ENCODE measurements at regions not wholly inside any gene's neighbourhood (a gene's known extent, or its start where the extent isn't known, plus 50 kb on each side); places are given as distances from the start of the nearest gene placed in this dataset.

- no peak for DNase-seq (ENCODE audit: low read depth, low spot score)
- TF ChIP-seq CTCF (IDR thresholded peaks at IDR 0.05; ENCODE audit: low read depth, low read length) = no peak
- no peak overlapping the region for H3K4me3 ChIP-seq (ENCODE audit: low read depth, low read length)
- in situ Hi-C loops (cut with HindIII; ENCODE audit: low sequenced_read_pairs) = no loop called here
These were observed 815.4 kb downstream of the PCDH17 start for GRCh38 chr13:58446979-58447378.

- TF ChIP-seq CTCF (IDR thresholded peaks at IDR 0.05; ENCODE audit: low read depth, low read length) = no peak
- no peak overlapping the region for H3K4me3 ChIP-seq (ENCODE audit: low read depth, low read length)
- in situ Hi-C loops (cut with HindIII; ENCODE audit: low sequenced_read_pairs) = no loop called here
- no peak for DNase-seq (ENCODE audit: low read depth, low spot score)
These were observed 820.6 kb downstream of the PCDH17 start for GRCh38 chr13:58452123-58452623.

- no peak for TF ChIP-seq CTCF (IDR thresholded peaks at IDR 0.05; ENCODE audit: low read depth, low read length)
- in situ Hi-C loops (cut with HindIII; ENCODE audit: low sequenced_read_pairs) = no loop called here
- DNase-seq (ENCODE audit: low read depth, low spot score) = no peak
- no peak overlapping the region for H3K4me3 ChIP-seq (ENCODE audit: low read depth, low read length)
These were observed 823.5 kb downstream of the PCDH17 start for GRCh38 chr13:58455094-58455493.

- no peak for DNase-seq (ENCODE audit: low read depth, low spot score)
- no peak for TF ChIP-seq CTCF (IDR thresholded peaks at IDR 0.05; ENCODE audit: low read depth, low read length)
- in situ Hi-C loops (cut with HindIII; ENCODE audit: low sequenced_read_pairs) = no loop called here
- no peak overlapping the region for H3K4me3 ChIP-seq (ENCODE audit: low read depth, low read length)
These were observed 829.7 kb downstream of the PCDH17 start for GRCh38 chr13:58461217-58461616.

GRCh38 chr13:58463841-58464240, 832.3 kb downstream of the PCDH17 start:
- no peak for DNase-seq (ENCODE audit: low read depth, low spot score)
- no peak overlapping the region for H3K4me3 ChIP-seq (ENCODE audit: low read depth, low read length)
- in situ Hi-C loops (cut with HindIII; ENCODE audit: low sequenced_read_pairs) = no loop called here
- TF ChIP-seq CTCF (IDR thresholded peaks at IDR 0.05; ENCODE audit: low read depth, low read length) = no peak

GRCh38 chr13:58467176-58467575, 835.6 kb downstream of the PCDH17 start:
- H3K4me3 ChIP-seq (ENCODE audit: low read depth, low read length) = no peak overlapping the region
- TF ChIP-seq CTCF (IDR thresholded peaks at IDR 0.05; ENCODE audit: low read depth, low read length) = no peak
- in situ Hi-C loops (cut with HindIII; ENCODE audit: low sequenced_read_pairs) = no loop called here
- DNase-seq (ENCODE audit: low read depth, low spot score) = no peak

GRCh38 chr13:58472483-58472882, 840.9 kb downstream of the PCDH17 start:
- no peak overlapping the region for H3K4me3 ChIP-seq (ENCODE audit: low read depth, low read length)
- DNase-seq (ENCODE audit: low read depth, low spot score) = no peak
- TF ChIP-seq CTCF (IDR thresholded peaks at IDR 0.05; ENCODE audit: low read depth, low read length) = no peak
- in situ Hi-C loops (cut with HindIII; ENCODE audit: low sequenced_read_pairs) = no loop called here
